ENCODE measurements at regions not wholly inside any gene's neighbourhood (a gene's known extent, or its start where the extent isn't known, plus 50 kb on each side); places are given as distances from the start of the nearest gene placed in this dataset.

DNA sequence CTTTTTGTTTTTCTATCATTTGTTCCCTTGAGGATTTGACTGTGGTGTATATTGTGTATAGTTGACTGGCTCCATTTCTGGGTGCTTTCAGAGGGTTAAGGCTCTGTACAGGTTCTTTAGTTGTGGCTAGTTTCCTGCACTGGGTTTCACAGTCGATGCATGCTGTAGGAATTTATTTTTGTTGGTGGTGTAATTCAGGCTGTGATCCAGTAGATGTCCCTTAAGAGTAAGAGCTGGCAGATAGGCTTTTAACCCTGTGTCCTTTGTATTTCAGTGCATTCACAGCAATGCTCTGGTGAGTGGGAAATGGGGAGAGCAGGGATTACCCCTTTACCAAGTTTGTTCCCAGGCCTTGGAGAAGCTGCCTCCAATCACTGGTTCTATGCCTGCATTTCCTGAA is 112.9 kb downstream of the SPATA31D1 start:
- no peak overlapping the region for H3K9ac ChIP-seq (ENCODE audit: low read length)
- no peaks in the 10 kb centered on the region for H3K9me2 ChIP-seq (ENCODE audit: insufficient read depth, low read length)
- TF ChIP-seq, protein P1, sequence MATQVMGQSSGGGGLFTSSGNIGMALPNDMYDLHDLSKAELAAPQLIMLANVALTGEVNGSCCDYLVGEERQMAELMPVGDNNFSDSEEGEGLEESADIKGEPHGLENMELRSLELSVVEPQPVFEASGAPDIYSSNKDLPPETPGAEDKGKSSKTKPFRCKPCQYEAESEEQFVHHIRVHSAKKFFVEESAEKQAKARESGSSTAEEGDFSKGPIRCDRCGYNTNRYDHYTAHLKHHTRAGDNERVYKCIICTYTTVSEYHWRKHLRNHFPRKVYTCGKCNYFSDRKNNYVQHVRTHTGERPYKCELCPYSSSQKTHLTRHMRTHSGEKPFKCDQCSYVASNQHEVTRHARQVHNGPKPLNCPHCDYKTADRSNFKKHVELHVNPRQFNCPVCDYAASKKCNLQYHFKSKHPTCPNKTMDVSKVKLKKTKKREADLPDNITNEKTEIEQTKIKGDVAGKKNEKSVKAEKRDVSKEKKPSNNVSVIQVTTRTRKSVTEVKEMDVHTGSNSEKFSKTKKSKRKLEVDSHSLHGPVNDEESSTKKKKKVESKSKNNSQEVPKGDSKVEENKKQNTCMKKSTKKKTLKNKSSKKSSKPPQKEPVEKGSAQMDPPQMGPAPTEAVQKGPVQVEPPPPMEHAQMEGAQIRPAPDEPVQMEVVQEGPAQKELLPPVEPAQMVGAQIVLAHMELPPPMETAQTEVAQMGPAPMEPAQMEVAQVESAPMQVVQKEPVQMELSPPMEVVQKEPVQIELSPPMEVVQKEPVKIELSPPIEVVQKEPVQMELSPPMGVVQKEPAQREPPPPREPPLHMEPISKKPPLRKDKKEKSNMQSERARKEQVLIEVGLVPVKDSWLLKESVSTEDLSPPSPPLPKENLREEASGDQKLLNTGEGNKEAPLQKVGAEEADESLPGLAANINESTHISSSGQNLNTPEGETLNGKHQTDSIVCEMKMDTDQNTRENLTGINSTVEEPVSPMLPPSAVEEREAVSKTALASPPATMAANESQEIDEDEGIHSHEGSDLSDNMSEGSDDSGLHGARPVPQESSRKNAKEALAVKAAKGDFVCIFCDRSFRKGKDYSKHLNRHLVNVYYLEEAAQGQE (IDR thresholded peaks at IDR 0.05; ENCODE audit: borderline replicate concordance), result no peak
- no peak for TF ChIP-seq MXI1 (conservative IDR thresholded peaks at IDR 0.05; ENCODE audit: poor library complexity, severe bottlenecking)
- TF ChIP-seq POLR2AphosphoS5 (IDR thresholded peaks at IDR 0.05), result no peak
- no peak overlapping the region for H2AFZ ChIP-seq (ENCODE audit: low read depth, low read length)
- H3K9me3 ChIP-seq (ENCODE audit: low read length), result peaks cover 4% of the 10 kb centered on the region
- no peak overlapping the region for H3K4me2 ChIP-seq (ENCODE audit: low read length)
- H3K79me2 ChIP-seq (replicated peaks; ENCODE audit: insufficient read depth, low read length), result no peaks in the 10 kb centered on the region
- no peaks in the 10 kb centered on the region for H4K20me1 ChIP-seq (ENCODE audit: insufficient read depth)
- H3K36me3 ChIP-seq (ENCODE audit: insufficient read depth, low read length), result no peaks in the 10 kb centered on the region
- H3K27ac ChIP-seq (ENCODE audit: low read length), result no peak overlapping the region
- H3K27me3 ChIP-seq (ENCODE audit: insufficient read depth, low read depth, low read length), result no peaks in the 10 kb centered on the region
- H3F3A ChIP-seq (ENCODE audit: insufficient read depth, low read length, poor library complexity, severe bottlenecking), result no peaks in the 10 kb centered on the region
- H3K4me3 ChIP-seq (ENCODE audit: low read length), result no peak overlapping the region

DNA sequence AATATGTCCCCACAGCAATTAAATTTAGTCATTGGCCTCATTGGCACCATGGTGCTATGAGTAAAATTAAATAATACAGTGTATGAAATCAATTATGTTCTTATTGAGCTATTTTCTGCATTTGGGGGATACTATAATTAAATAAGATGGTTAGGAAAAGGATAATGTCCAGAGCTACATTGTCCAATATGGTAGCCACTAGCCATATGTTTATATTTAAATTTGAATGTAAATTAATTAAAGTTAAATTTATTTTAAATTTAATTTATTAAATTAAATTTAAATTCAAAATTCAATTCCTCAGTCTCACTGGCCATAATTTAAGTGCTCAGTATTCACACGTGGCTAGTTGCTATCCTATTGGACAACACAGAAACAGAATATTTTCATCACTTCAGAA is 115.7 kb downstream of the SPATA31D1 start:
- H3K4me3 ChIP-seq (ENCODE audit: low read length), result no peak overlapping the region
- H3K36me3 ChIP-seq (ENCODE audit: insufficient read depth, low read length), result no peaks in the 10 kb centered on the region
- H3K4me2 ChIP-seq (ENCODE audit: low read length), result no peak overlapping the region
- no peaks in the 10 kb centered on the region for H3K79me2 ChIP-seq (replicated peaks; ENCODE audit: insufficient read depth, low read length)
- H3K27me3 ChIP-seq (ENCODE audit: insufficient read depth, low read depth, low read length), result no peaks in the 10 kb centered on the region
- no peaks in the 10 kb centered on the region for H3F3A ChIP-seq (ENCODE audit: insufficient read depth, low read length, poor library complexity, severe bottlenecking)
- no peak overlapping the region for H3K27ac ChIP-seq (ENCODE audit: low read length)
- no peaks in the 10 kb centered on the region for H4K20me1 ChIP-seq (ENCODE audit: insufficient read depth)
- no peaks in the 10 kb centered on the region for H3K9me2 ChIP-seq (ENCODE audit: insufficient read depth, low read length)
- no peak for TF ChIP-seq POLR2AphosphoS5 (IDR thresholded peaks at IDR 0.05)
- TF ChIP-seq TAF1 (IDR thresholded peaks at IDR 0.05; ENCODE audit: low read depth), result no peak
- TF ChIP-seq EP300 (conservative IDR thresholded peaks at IDR 0.05; ENCODE audit: poor library complexity, severe bottlenecking), result no peak
- TF ChIP-seq RAD21 (conservative IDR thresholded peaks at IDR 0.05), result no peak
- TF ChIP-seq MXI1 (conservative IDR thresholded peaks at IDR 0.05; ENCODE audit: poor library complexity, severe bottlenecking), result no peak
- TF ChIP-seq, protein P2, sequence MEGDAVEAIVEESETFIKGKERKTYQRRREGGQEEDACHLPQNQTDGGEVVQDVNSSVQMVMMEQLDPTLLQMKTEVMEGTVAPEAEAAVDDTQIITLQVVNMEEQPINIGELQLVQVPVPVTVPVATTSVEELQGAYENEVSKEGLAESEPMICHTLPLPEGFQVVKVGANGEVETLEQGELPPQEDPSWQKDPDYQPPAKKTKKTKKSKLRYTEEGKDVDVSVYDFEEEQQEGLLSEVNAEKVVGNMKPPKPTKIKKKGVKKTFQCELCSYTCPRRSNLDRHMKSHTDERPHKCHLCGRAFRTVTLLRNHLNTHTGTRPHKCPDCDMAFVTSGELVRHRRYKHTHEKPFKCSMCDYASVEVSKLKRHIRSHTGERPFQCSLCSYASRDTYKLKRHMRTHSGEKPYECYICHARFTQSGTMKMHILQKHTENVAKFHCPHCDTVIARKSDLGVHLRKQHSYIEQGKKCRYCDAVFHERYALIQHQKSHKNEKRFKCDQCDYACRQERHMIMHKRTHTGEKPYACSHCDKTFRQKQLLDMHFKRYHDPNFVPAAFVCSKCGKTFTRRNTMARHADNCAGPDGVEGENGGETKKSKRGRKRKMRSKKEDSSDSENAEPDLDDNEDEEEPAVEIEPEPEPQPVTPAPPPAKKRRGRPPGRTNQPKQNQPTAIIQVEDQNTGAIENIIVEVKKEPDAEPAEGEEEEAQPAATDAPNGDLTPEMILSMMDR (IDR thresholded peaks at IDR 0.05; ENCODE audit: poor library complexity, severe bottlenecking), result no peak
- no peak for TF ChIP-seq SMC3 (conservative IDR thresholded peaks at IDR 0.05; ENCODE audit: poor library complexity)
- TF ChIP-seq, protein P1 (IDR thresholded peaks at IDR 0.05; ENCODE audit: borderline replicate concordance), result no peak
- no peak for TF ChIP-seq EZH2 (IDR thresholded peaks at IDR 0.05; ENCODE audit: borderline replicate concordance, insufficient read depth, low read length, poor library complexity, severe bottlenecking)
- peaks cover 4% of the 10 kb centered on the region for H3K9me3 ChIP-seq (ENCODE audit: low read length)
- H2AFZ ChIP-seq (ENCODE audit: low read depth, low read length), result no peak overlapping the region
- H3K9ac ChIP-seq (ENCODE audit: low read length), result no peak overlapping the region
